GM20000 (cell line): ENCODE measurements at regions not wholly inside any gene's neighbourhood (a gene's known extent, or its start where the extent isn't known, plus 50 kb on each side); places are given as distances from the start of the nearest gene placed in this dataset.

Source experiments
- DNase-seq: peaks from one replicate; pipeline ENCODE4 v3.0.0; 2012; ENCODE audit warnings: low spot score
- TF ChIP-seq, protein P1 (sequence below): IDR thresholded peaks from 2 replicates; pipeline ENCODE4 v1.5.1; 2012; ENCODE audit warnings: mild to moderate bottlenecking, control low read depth; ENCODE audit errors: extremely low read depth, missing control alignments

DNA sequence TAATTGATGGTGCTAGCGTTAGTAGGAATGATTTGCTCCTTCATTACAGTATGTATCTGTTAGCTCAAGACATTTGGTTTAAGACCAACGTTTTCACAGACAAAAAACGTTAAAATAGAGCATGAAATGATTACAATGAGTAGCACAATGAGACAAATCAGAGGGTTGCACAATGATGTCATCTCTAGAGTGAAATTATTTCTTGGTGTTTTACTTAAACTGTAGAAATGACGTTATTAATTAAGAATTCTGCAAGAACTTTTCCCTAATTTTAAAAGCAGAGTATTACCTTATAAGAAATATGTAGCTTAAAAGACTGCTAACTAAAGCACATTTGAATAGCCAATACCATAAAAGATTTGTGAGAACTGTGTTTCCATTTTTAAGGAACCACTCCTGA is 373.4 kb upstream of the KIF2B start:
- TF ChIP-seq, protein P1, sequence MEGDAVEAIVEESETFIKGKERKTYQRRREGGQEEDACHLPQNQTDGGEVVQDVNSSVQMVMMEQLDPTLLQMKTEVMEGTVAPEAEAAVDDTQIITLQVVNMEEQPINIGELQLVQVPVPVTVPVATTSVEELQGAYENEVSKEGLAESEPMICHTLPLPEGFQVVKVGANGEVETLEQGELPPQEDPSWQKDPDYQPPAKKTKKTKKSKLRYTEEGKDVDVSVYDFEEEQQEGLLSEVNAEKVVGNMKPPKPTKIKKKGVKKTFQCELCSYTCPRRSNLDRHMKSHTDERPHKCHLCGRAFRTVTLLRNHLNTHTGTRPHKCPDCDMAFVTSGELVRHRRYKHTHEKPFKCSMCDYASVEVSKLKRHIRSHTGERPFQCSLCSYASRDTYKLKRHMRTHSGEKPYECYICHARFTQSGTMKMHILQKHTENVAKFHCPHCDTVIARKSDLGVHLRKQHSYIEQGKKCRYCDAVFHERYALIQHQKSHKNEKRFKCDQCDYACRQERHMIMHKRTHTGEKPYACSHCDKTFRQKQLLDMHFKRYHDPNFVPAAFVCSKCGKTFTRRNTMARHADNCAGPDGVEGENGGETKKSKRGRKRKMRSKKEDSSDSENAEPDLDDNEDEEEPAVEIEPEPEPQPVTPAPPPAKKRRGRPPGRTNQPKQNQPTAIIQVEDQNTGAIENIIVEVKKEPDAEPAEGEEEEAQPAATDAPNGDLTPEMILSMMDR: no peak
- DNase-seq: no peak

GRCh38 chr17:53428913-53429312 is 393.8 kb upstream of the KIF2B start:
- TF ChIP-seq, protein P1: no peak
- DNase-seq: no peak

- TF ChIP-seq, protein P1: no peak
These were observed 396.2 kb upstream of the KIF2B start for GRCh38 chr17:53426505-53426904.

GRCh38 chr17:53420035-53420641 is 402.6 kb upstream of the KIF2B start:
- TF ChIP-seq, protein P1: no peak
- no peak for DNase-seq

More at GRCh38 chr17:53426505-53426904, 396.2 kb upstream of the KIF2B start:
- DNase-seq: no peak

DNA sequence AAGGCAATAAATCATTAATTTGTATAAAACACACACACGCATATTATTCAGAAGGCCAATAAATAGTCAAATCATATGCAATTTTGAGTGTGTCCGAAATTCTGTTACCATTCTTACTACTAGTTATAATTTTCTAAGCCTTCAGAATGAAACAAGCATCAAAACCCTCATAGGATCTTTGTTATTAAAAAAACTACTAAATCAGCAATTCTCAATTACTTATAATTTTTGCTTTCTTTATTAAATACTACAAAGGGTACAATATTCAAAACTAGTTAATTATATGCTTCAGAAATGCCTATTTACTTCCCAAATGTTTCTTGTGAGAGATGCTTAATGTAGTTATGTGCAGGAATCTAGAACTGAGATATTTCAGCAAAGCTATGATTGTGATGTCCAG is 413.1 kb upstream of the KIF2B start:
- no peak for DNase-seq
- TF ChIP-seq, protein P1: no peak

GRCh38 chr17:53406907-53407306 is 415.8 kb upstream of the KIF2B start:
- TF ChIP-seq, protein P1: no peak

GRCh38 chr17:53391197-53391596 is 431.5 kb upstream of the KIF2B start:
- TF ChIP-seq, protein P1: no peak
- no peak for DNase-seq

More at GRCh38 chr17:53406907-53407306, 415.8 kb upstream of the KIF2B start:
- DNase-seq: no peak
